ENCODE measurements at regions not wholly inside any gene's neighbourhood (a gene's known extent, or its start where the extent isn't known, plus 50 kb on each side); places are given as distances from the start of the nearest gene placed in this dataset.

DNA sequence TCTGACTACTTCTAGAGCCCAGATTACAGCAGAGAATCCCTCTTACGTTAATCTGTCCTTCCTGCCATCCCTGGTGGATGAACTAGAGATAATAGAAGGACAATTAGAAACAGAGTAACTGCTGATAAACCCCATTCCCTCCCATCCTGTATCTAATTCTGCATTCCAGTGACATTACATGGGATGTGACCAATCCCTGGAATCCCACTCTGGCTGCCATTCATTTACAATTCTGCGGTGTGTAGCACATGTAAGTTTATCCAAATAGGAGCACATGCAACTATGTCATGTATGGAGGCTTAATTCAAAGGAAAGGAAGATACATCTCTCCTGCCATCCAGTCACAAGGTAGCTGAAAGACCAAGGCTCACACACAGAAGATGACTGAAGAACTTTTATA is 339.5 kb downstream of the GPAT3 start:
- Histone ChIP-seq H3K9me1 (replicated peaks; ENCODE audit: control insufficient read depth, extremely low read depth, insufficient read depth, low read length) (peaks cover 2% of the 10 kb centered on the region), H3K27me3 (ENCODE audit: control insufficient read depth in 2 of 2, insufficient read depth in 2 of 2, low read length in 2 of 2) (no peaks in the 10 kb centered on the region), H4K20me1 (replicated peaks; ENCODE audit: control insufficient read depth, extremely low read depth, insufficient read depth, low read length) (no peaks in the 10 kb centered on the region), H3K79me2 (ENCODE audit: control insufficient read depth, insufficient read depth, low read length) (no peaks in the 10 kb centered on the region), H3K4me2 (ENCODE audit: insufficient read depth, low read length) (no peak overlapping the region), H3K9ac (replicated peaks; ENCODE audit: extremely low read depth, insufficient read depth, low read length) (no peak overlapping the region), H3K27ac (ENCODE audit: insufficient read depth, low read depth, low read length) (no peak overlapping the region), H3K4me3 (replicated peaks in 1 of 3; ENCODE audit: insufficient read depth in 1 of 3, low read depth in 1 of 3, low read length in 3 of 3) (no peak overlapping the region), H3K36me3 (ENCODE audit: control insufficient read depth in 2 of 2, extremely low read depth in 1 of 2, insufficient read depth in 2 of 2, low read length in 2 of 2) (no peaks in the 10 kb centered on the region), H2AFZ (ENCODE audit: low read depth, low read length) (no peak overlapping the region), H3K4me1 (ENCODE audit: control insufficient read depth, extremely low read depth, insufficient read depth, low read length) (no peaks in the 10 kb centered on the region), H3K9me3 (replicated peaks; ENCODE audit: control insufficient read depth, insufficient read depth, low read length) (no peaks in the 10 kb centered on the region)
- dilution Hi-C loops (cut with MboI; ENCODE audit: extremely low pct_ligation_motif_present, low sequenced_read_pairs) (no loop called here), intact Hi-C loops (cut with micrococcal nuclease) (no loop called here)
- no peak for TF ChIP-seq EZH2 (IDR thresholded peaks at IDR 0.05; ENCODE audit: borderline replicate concordance, low read depth, low read length, severe bottlenecking)
- TF ChIP-seq POLR2A (IDR thresholded peaks at IDR 0.05; ENCODE audit: low read depth, low read length): no peak
- no peak for TF ChIP-seq MAX (IDR thresholded peaks at IDR 0.05; ENCODE audit: insufficient read depth, insufficient read length)
- TF ChIP-seq CTCF (IDR thresholded peaks at IDR 0.05; ENCODE audit: extremely low read depth in 1 of 2, insufficient read depth in 1 of 2, low read depth in 1 of 2, low read length in 2 of 2): no peak
- no peak for TF ChIP-seq FOS (IDR thresholded peaks at IDR 0.05; ENCODE audit: borderline replicate concordance, insufficient read depth, low read length)
- TF ChIP-seq JUN (IDR thresholded peaks at IDR 0.05; ENCODE audit: borderline replicate concordance, insufficient read depth, insufficient read length, low read depth): no peak
- no peak for TF ChIP-seq POLR2AphosphoS5 (IDR thresholded peaks at IDR 0.05; ENCODE audit: insufficient read depth, low read depth, low read length)
- no peak for TF ChIP-seq GATA2 (IDR thresholded peaks at IDR 0.05; ENCODE audit: insufficient read depth, insufficient read length, low read depth, low read length)
- no peak for TF ChIP-seq MYC (IDR thresholded peaks at IDR 0.05; ENCODE audit: low read depth, low read length)
- ChIA-PET CTCF (no interaction called here), POLR2A (no interaction called here)
- no TSS peak for BruUV-seq (replicated peaks)
- DNase-seq (ENCODE audit: low read depth, low spot score): no peak
- no peak for FAIRE-seq
